SK-N-SH treated with all-trans-retinoic acid at 6 μM for 48 hours (cell line): ENCODE measurements at regions not wholly inside any gene's neighbourhood (a gene's known extent, or its start where the extent isn't known, plus 50 kb on each side); places are given as distances from the start of the nearest gene placed in this dataset.

ENCODE experiments used
- ATAC-seq: fragments of 200-7000 bp; cut with Tn5 transposase; 3 replicates; pipeline ENCODE4 v1.9.1; 2020; ENCODE audit warnings: mild to moderate bottlenecking, moderate library complexity
- ARNTL ChIP-seq: fragments of 450-650 bp; formaldehyde crosslinking; IDR thresholded peaks from 2 replicates; pipeline ENCODE4 v1.5.0; 2020; ENCODE audit warnings: low read depth, mild to moderate bottlenecking, moderate library complexity, borderline replicate concordance
- BACH2 ChIP-seq: fragments of 250-450 bp; sonication (Bioruptor Pico); IDR thresholded peaks from 2 replicates; pipeline ENCODE4 v1.9.0; 2021; ENCODE audit warnings: mild to moderate bottlenecking, borderline replicate concordance
- CREB5 ChIP-seq: fragments of 250-450 bp; sonication (Bioruptor Pico); IDR thresholded peaks from 2 replicates; pipeline ENCODE4 v1.5.1; 2020; ENCODE audit warnings: low read depth, mild to moderate bottlenecking, moderate library complexity
- CSDC2 ChIP-seq: fragments of 250-450 bp; sonication (Bioruptor Pico); IDR thresholded peaks from 2 replicates; pipeline ENCODE4 v1.5.0; 2020; ENCODE audit warnings: mild to moderate bottlenecking, moderate library complexity
- CSRNP3 ChIP-seq: fragments of 250-450 bp; sonication (Bioruptor Pico); IDR thresholded peaks from 2 replicates; pipeline ENCODE4 v1.5.1; 2021; ENCODE audit warnings: mild to moderate bottlenecking, moderate library complexity
- ESRRG ChIP-seq: fragments of 250-450 bp; sonication (Bioruptor Pico); IDR thresholded peaks from 2 replicates; pipeline ENCODE4 v1.6.1; 2021; ENCODE audit warnings: mild to moderate bottlenecking
- GLIS3 ChIP-seq: fragments of 250-450 bp; sonication (Bioruptor Pico); IDR thresholded peaks from 2 replicates; pipeline ENCODE4 v1.5.0; 2020; ENCODE audit warnings: mild to moderate bottlenecking, moderate library complexity
- ISL1 ChIP-seq: fragments of 250-450 bp; sonication (Bioruptor Pico); IDR thresholded peaks from 2 replicates; pipeline ENCODE4 v2.1.2; 2022; ENCODE audit warnings: mild to moderate bottlenecking, moderate library complexity
- PATZ1 ChIP-seq: fragments of 250-450 bp; sonication (Bioruptor Pico); IDR thresholded peaks from 2 replicates; pipeline ENCODE4 v1.8.0; 2020; ENCODE audit warnings: mild to moderate bottlenecking, moderate library complexity, borderline replicate concordance
- POU6F1 ChIP-seq: fragments of 250-450 bp; sonication (Bioruptor Pico); IDR thresholded peaks from 2 replicates; pipeline ENCODE4 v1.8.0; 2021; ENCODE audit warnings: low read depth, mild to moderate bottlenecking, moderate library complexity, borderline replicate concordance
- RARB ChIP-seq: fragments of 250-450 bp; sonication (Bioruptor Pico); IDR thresholded peaks from 2 replicates; pipeline ENCODE4 v1.8.0; 2021; ENCODE audit warnings: mild to moderate bottlenecking, moderate library complexity
- SNAI2 ChIP-seq: fragments of 250-450 bp; sonication (Bioruptor Pico); IDR thresholded peaks from 2 replicates; pipeline ENCODE4 v1.5.0; 2020; ENCODE audit warnings: mild to moderate bottlenecking, moderate library complexity
- TCF4 ChIP-seq: fragments of 250-450 bp; sonication (Bioruptor Pico); IDR thresholded peaks from 2 replicates; pipeline ENCODE4 v1.8.0; 2021; ENCODE audit warnings: mild to moderate bottlenecking, moderate library complexity, borderline replicate concordance
- TOX ChIP-seq: fragments of 250-450 bp; sonication (Bioruptor Pico); IDR thresholded peaks from 2 replicates; pipeline ENCODE4 v1.8.0; 2021; ENCODE audit warnings: mild to moderate bottlenecking, moderate library complexity, borderline replicate concordance
- TSHZ2 ChIP-seq: fragments of 250-450 bp; sonication (Bioruptor Pico); IDR thresholded peaks from 2 replicates; pipeline ENCODE4 v1.5.0; 2020; ENCODE audit warnings: mild to moderate bottlenecking, moderate library complexity
- ZFP3 ChIP-seq: fragments of 250-450 bp; sonication (Bioruptor Pico); IDR thresholded peaks from 2 replicates; pipeline ENCODE4 v1.5.0; 2020; ENCODE audit warnings: mild to moderate bottlenecking, moderate library complexity
- ZFP30 ChIP-seq: fragments of 450-650 bp; formaldehyde crosslinking; IDR thresholded peaks from 2 replicates; pipeline ENCODE4 v1.5.0; 2022; ENCODE audit warnings: mild to moderate bottlenecking, moderate library complexity
- ZNF565 ChIP-seq: fragments of 450-650 bp; formaldehyde crosslinking; conservative IDR thresholded peaks from 2 replicates; pipeline ENCODE4 v1.5.0; 2020; ENCODE audit warnings: low read depth, mild to moderate bottlenecking, moderate library complexity
- ZNF70 ChIP-seq: fragments of 450-650 bp; formaldehyde crosslinking; IDR thresholded peaks from 2 replicates; pipeline ENCODE4 v1.5.0; 2020; ENCODE audit warnings: mild to moderate bottlenecking, moderate library complexity
- ZNF8 ChIP-seq: fragments of 450-650 bp; formaldehyde crosslinking; IDR thresholded peaks from 2 replicates; pipeline ENCODE4 v1.5.0; 2020; ENCODE audit warnings: mild to moderate bottlenecking, moderate library complexity

- TF ChIP-seq TSHZ2 (CRISPR knock-in tag) (no peak), ZNF565 (CRISPR knock-in tag) (no peak), ZNF70 (CRISPR knock-in tag) (no peak), ZFP30 (CRISPR knock-in tag) (no peak), CSRNP3 (CRISPR knock-in tag) (no peak)
Observed at GRCh38 chr4:23312686-23313085, 577.2 kb downstream of the PPARGC1A start (continued).

- TF ChIP-seq TCF4 (CRISPR knock-in tag) (no peak), SNAI2 (CRISPR knock-in tag) (no peak), CSDC2 (CRISPR knock-in tag) (no peak), ISL1 (CRISPR knock-in tag) (no peak), ZNF8 (CRISPR knock-in tag) (no peak), ZNF70 (CRISPR knock-in tag) (no peak), CSRNP3 (CRISPR knock-in tag) (no peak), BACH2 (CRISPR knock-in tag) (no peak), ESRRG (CRISPR knock-in tag) (no peak), POU6F1 (CRISPR knock-in tag) (no peak), CREB5 (CRISPR knock-in tag) (no peak)
- TF ChIP-seq, all 23 proteins: peak for 0
- ATAC-seq = no peak
Observed at GRCh38 chr4:23311983-23312382, 577.9 kb downstream of the PPARGC1A start.

GRCh38 chr4:23305026-23305425, 584.8 kb downstream of the PPARGC1A start:
- no peak for TF ChIP-seq ZNF565 (CRISPR knock-in tag)
- TF ChIP-seq ARNTL = no peak
- no peak for TF ChIP-seq SNAI2 (CRISPR knock-in tag)
- no peak for TF ChIP-seq TOX
- no peak for TF ChIP-seq PATZ1 (CRISPR knock-in tag)
- TF ChIP-seq RARB (CRISPR knock-in tag) = no peak
- TF ChIP-seq ZFP3 = no peak
- TF ChIP-seq ZNF8 (CRISPR knock-in tag) = no peak
- TF ChIP-seq CSDC2 (CRISPR knock-in tag) = no peak
- TF ChIP-seq GLIS3 = no peak
- TF ChIP-seq TSHZ2 (CRISPR knock-in tag) = no peak
- no peak for TF ChIP-seq CREB5 (CRISPR knock-in tag)
- TF ChIP-seq ISL1 (CRISPR knock-in tag) = no peak
- no peak for ATAC-seq
